ENCODE measurements at regions not wholly inside any gene's neighbourhood (a gene's known extent, or its start where the extent isn't known, plus 50 kb on each side); places are given as distances from the start of the nearest gene placed in this dataset.

- no peak for TF ChIP-seq CTCF (IDR thresholded peaks at IDR 0.05; ENCODE audit: borderline replicate concordance, extremely low read depth, low read length, poor library complexity, severe bottlenecking)
- no peak for TF ChIP-seq EZH2 (IDR thresholded peaks at IDR 0.05; ENCODE audit: borderline replicate concordance, low read depth, low read length, severe bottlenecking)
Observed at GRCh38 chr3:157559401-157559800, 56.2 kb upstream of the VEPH1 start.
